Gastrocnemius medialis (tissue), 4 donors: ENCODE measurements at regions not wholly inside any gene's neighbourhood (a gene's known extent, or its start where the extent isn't known, plus 50 kb on each side); places are given as distances from the start of the nearest gene placed in this dataset.

ENCODE experiments used
- ATAC-seq, 2 donors: fragments of 150-250 bp; one replicate each; pipeline ENCODE4 v1.9.1; 2016
- DNase-seq, 2 donors: peaks; one replicate each; pipeline ENCODE4 v3.0.0-alpha.2; 2019
- H3K27ac ChIP-seq, 4 donors: fragments of 200-600 bp; sonication (generic); 1 replicate in 1 of 4; 2 replicates in 3 of 4; pipeline ENCODE4 v1.5.1; 2016 to 2018; ENCODE audit warnings: mild to moderate bottlenecking in 2 of 4, moderate library complexity in 1 of 4
- H3K27me3 ChIP-seq, 3 donors: fragments of 200-600 bp; sonication (generic) in 2 of 3; 1 replicate in 1 of 3; 2 replicates in 2 of 3; pipeline versions ENCODE4 v1.5.1 to v1.6.0; 2016 to 2019; ENCODE audit warnings: mild to moderate bottlenecking in 1 of 3, moderate library complexity in 1 of 3
- H3K36me3 ChIP-seq, 2 donors: fragments of 200-600 bp; sonication (generic) in 1 of 2; one replicate each; pipeline ENCODE4 v1.5.1; 2017 to 2018
- H3K4me1 ChIP-seq, 2 donors: fragments of 200-600 bp; sonication (generic) in 1 of 2; one replicate each; pipeline ENCODE4 v1.5.1; 2016 to 2017; ENCODE audit warnings: mild to moderate bottlenecking in 2 of 2
- H3K4me3 ChIP-seq, 4 donors: fragments of 200-600 bp; sonication (generic) in 3 of 4; 1 replicate in 1 of 4; 2 replicates in 3 of 4; pipeline ENCODE4 v1.5.1; 2016 to 2019; ENCODE audit warnings: mild to moderate bottlenecking in 2 of 4
- H3K9me3 ChIP-seq, 3 donors: fragments of 200-600 bp; sonication (generic) in 2 of 3; 1 replicate in 1 of 3; 2 replicates in 2 of 3; pipeline ENCODE4 v1.5.1; 2016 to 2019
- CTCF ChIP-seq, 5 experiments: fragments of 450-650 bp in 3 of 5; fragments of 200-600 bp in 2 of 5; sonication (generic) in 2 of 5; IDR thresholded peaks in 4 of 5; conservative IDR thresholded peaks in 1 of 5; 1 replicate in 4 of 5; 2 replicates in 1 of 5; pipeline ENCODE4 v1.5.1; 2016 to 2019; ENCODE audit warnings: antibody characterized with exemption in 5 of 5, mild to moderate bottlenecking in 3 of 5, moderate library complexity in 3 of 5
- POLR2A ChIP-seq, 2 donors: fragments of 450-650 bp; IDR thresholded peaks; one replicate each; pipeline ENCODE4 v1.6.1; 2017; ENCODE audit warnings: antibody characterized with exemption in 2 of 2, mild to moderate bottlenecking in 2 of 2, moderate library complexity in 2 of 2
- in situ Hi-C, 4 donors: fragments of 200-750 bp; cut with MboI; loops; one replicate each; pipeline versions ENCODE4 v1.15.0 to v1.8.0; 2017; ENCODE audit warnings: low sequenced_read_pairs in 4 of 4
- intact Hi-C: fragments of 100-400 bp; cut with DNase I; formaldehyde crosslinking; loops from one replicate; pipeline ENCODE4 v1.15.1; 2023; ENCODE audit warnings: low total_unique reads

GRCh38 chrX:131725001-131725654 is 181.3 kb downstream of the OR13H1 start:
- TF ChIP-seq CTCF (IDR thresholded peaks at IDR 0.05 in 4 of 5, conservative IDR thresholded peaks at IDR 0.05 in 1 of 5) (no peak), POLR2A (IDR thresholded peaks at IDR 0.05) (no peak)
- DNase-seq (no peak), ATAC-seq (no peak)
- H3K4me1 ChIP-seq = peaks cover 0 to 4% of the 10 kb centered on the region in 2 donors
- H3K4me3 ChIP-seq = no peak overlapping the region
- H3K36me3 ChIP-seq = no peaks in the 10 kb centered on the region
- H3K27ac ChIP-seq = no peak overlapping the region
- H3K27me3 ChIP-seq = peaks cover 0 to 3% (median 0%) of the 10 kb centered on the region in 3 donors
- in situ Hi-C loops (no loop called here), intact Hi-C loops (no loop called here)
- no peaks in the 10 kb centered on the region for H3K9me3 ChIP-seq

- DNase-seq = no peak
- Histone ChIP-seq H3K27me3 (no peaks in the 10 kb centered on the region), H3K4me1 (peaks cover 0 to 4% of the 10 kb centered on the region in 2 donors), H3K27ac (no peak overlapping the region), H3K36me3 (no peaks in the 10 kb centered on the region), H3K4me3 (peak overlapping the region in 2 of 4 donors; percentile 56), H3K9me3 (no peaks in the 10 kb centered on the region)
- in situ Hi-C loops (no loop called here), intact Hi-C loops (no loop called here)
- no peak for ATAC-seq
- TF ChIP-seq CTCF (IDR thresholded peaks at IDR 0.05 in 4 of 5, conservative IDR thresholded peaks at IDR 0.05 in 1 of 5) (no peak), POLR2A (IDR thresholded peaks at IDR 0.05) (no peak)
Measured at GRCh38 chrX:131727778-131728177, 183.9 kb downstream of the OR13H1 start.

- no peak for ATAC-seq
Measured at GRCh38 chrX:131728295-131729145, 184.6 kb downstream of the OR13H1 start.

GRCh38 chrX:131729295-131729694 is 185.4 kb downstream of the OR13H1 start:
- Histone ChIP-seq H3K4me3 (peak overlapping the region in 2 of 4 donors; percentile 56), H3K27ac (peak overlapping the region in 2 of 4 donors; percentile 71 to 72), H3K4me1 (peaks cover 0 to 4% of the 10 kb centered on the region in 2 donors), H3K9me3 (no peaks in the 10 kb centered on the region), H3K36me3 (no peaks in the 10 kb centered on the region), H3K27me3 (no peaks in the 10 kb centered on the region)
- intact Hi-C loops = loop anchor here (1.0 kb wide), 1 partner anchor 18 kb away; no protein-coding TSS in a partner anchor
- ATAC-seq (no peak), DNase-seq (no peak)
- in situ Hi-C loops = no loop called here
- TF ChIP-seq CTCF (IDR thresholded peaks at IDR 0.05 in 4 of 5, conservative IDR thresholded peaks at IDR 0.05 in 1 of 5) (peak in 2 of 5 experiments; percentile 26 to 28), POLR2A (IDR thresholded peaks at IDR 0.05) (no peak)

More at GRCh38 chrX:131728295-131729145, 184.6 kb downstream of the OR13H1 start:
- H3K4me3 ChIP-seq = peak overlapping the region in 2 of 4 donors; percentile 56
- H3K4me1 ChIP-seq = peaks cover 0 to 4% of the 10 kb centered on the region in 2 donors
- intact Hi-C loops (loop anchor here (1.0 kb wide), 1 partner anchor 17 kb away; no protein-coding TSS in a partner anchor), in situ Hi-C loops (no loop called here)
- TF ChIP-seq CTCF (IDR thresholded peaks at IDR 0.05 in 4 of 5, conservative IDR thresholded peaks at IDR 0.05 in 1 of 5) = peak in 3 of 5 experiments; percentile 55 to 75 (median 63)
- TF ChIP-seq POLR2A (IDR thresholded peaks at IDR 0.05) = no peak
- no peaks in the 10 kb centered on the region for H3K27me3 ChIP-seq
- DNase-seq = no peak
- no peaks in the 10 kb centered on the region for H3K9me3 ChIP-seq
- no peaks in the 10 kb centered on the region for H3K36me3 ChIP-seq
- H3K27ac ChIP-seq = peak overlapping the region in 2 of 4 donors; percentile 71 to 72
